ENCODE measurements at regions not wholly inside any gene's neighbourhood (a gene's known extent, or its start where the extent isn't known, plus 50 kb on each side); places are given as distances from the start of the nearest gene placed in this dataset.

DNA sequence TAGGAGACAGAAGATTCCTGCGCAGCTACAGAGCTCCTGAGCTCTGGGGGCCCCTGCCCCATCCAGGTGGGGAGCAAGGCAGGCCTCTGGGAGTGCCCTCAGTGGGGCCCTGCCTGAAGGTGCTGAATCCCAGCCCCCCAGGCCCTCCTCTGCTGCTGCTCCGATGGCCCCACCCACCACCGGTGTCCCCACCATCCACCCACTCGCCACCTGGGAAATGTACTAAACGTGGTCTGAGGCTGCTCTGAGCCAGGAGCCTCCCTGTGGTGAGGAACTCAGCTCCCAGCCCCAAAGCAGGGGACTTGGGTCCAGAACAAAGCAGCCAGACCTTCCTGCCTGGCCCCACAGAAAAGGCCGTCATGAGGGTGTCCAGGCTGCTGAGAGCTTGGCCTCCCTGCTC lies 289.4 kb downstream of the CTTN start:
- ChIA-PET POLR2A (no interaction called here), CTCF (no interaction called here)
- TF ChIP-seq LEF1 (IDR thresholded peaks at IDR 0.05; ENCODE audit: borderline replicate concordance) (no peak), ARNT (IDR thresholded peaks at IDR 0.05) (no peak), HDGF (IDR thresholded peaks at IDR 0.05; ENCODE audit: borderline replicate concordance) (no peak), FOXA1 (IDR thresholded peaks at IDR 0.05) (no peak), TARDBP (IDR thresholded peaks at IDR 0.05) (no peak), FOXM1 (IDR thresholded peaks at IDR 0.05; ENCODE audit: borderline replicate concordance) (no peak), SUZ12 (IDR thresholded peaks at IDR 0.05) (no peak), SP1 (IDR thresholded peaks at IDR 0.05) (no peak)
- no peak for DNase-seq (ENCODE audit: extremely low spot score)

DNA sequence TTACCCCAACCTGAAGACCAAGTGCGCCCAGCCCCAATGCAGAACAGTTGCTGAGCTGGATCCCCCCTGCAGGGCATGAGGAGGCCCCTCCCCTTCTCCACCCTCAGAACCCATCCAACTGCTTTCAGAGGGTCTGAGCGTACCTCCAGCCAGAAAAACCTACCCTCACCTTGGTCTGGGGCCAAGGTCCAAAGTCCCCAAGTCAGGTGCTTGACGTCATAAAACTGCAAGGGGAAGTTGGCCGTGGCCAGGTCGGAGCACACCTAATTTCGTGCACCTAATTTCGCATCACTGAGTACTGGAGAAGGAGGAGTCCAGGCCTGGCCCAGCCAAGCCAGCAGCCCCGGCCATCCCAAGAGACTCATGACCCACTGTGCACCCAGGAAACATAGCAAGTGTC lies 289.8 kb downstream of the CTTN start:
- no peak for DNase-seq (ENCODE audit: extremely low spot score)

DNA sequence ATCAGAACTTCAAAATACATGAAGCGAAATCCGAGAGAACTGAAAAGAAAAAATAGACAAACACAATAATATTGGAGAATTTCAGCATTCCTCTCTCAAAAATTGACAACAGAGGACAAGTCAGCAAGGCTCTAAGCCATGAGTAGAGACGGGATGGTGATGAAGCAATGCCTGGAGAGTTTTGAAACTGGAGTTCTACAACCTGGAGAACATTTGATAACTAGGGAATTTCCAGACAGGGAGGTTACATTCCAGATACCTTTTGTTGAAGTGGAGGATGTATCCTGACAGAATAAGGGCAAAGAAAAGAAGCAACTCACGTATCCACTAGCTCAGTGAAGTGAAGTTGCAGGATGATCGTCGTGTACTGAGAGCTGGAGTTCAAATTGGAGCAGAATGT lies 291.4 kb downstream of the CTTN start:
- CTCF ChIA-PET: no interaction called here
- TF ChIP-seq SP1 (IDR thresholded peaks at IDR 0.05) (no peak), ARNT (IDR thresholded peaks at IDR 0.05) (no peak), SUZ12 (IDR thresholded peaks at IDR 0.05) (no peak), NFRKB (IDR thresholded peaks at IDR 0.05) (no peak), LEF1 (IDR thresholded peaks at IDR 0.05; ENCODE audit: borderline replicate concordance) (no peak), ZNF384 (IDR thresholded peaks at IDR 0.05) (no peak), L3MBTL2 (conservative IDR thresholded peaks at IDR 0.05) (no peak), HDGF (IDR thresholded peaks at IDR 0.05; ENCODE audit: borderline replicate concordance) (no peak), ELF4 (IDR thresholded peaks at IDR 0.05) (no peak), TARDBP (IDR thresholded peaks at IDR 0.05) (no peak), BHLHE40 (IDR thresholded peaks at IDR 0.05; ENCODE audit: borderline replicate concordance) (no peak), FOXK2 (IDR thresholded peaks at IDR 0.05) (no peak), FOXM1 (IDR thresholded peaks at IDR 0.05; ENCODE audit: borderline replicate concordance) (no peak), FOXA1 (IDR thresholded peaks at IDR 0.05) (no peak)
- TF ChIP-seq, protein P1, sequence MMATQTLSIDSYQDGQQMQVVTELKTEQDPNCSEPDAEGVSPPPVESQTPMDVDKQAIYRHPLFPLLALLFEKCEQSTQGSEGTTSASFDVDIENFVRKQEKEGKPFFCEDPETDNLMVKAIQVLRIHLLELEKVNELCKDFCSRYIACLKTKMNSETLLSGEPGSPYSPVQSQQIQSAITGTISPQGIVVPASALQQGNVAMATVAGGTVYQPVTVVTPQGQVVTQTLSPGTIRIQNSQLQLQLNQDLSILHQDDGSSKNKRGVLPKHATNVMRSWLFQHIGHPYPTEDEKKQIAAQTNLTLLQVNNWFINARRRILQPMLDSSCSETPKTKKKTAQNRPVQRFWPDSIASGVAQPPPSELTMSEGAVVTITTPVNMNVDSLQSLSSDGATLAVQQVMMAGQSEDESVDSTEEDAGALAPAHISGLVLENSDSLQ (IDR thresholded peaks at IDR 0.05): no peak
- no peak for DNase-seq (ENCODE audit: extremely low spot score)
- POLR2A ChIA-PET: no interaction called here

More for the DNA sequence above, 289.8 kb downstream of the CTTN start:
- TF ChIP-seq FOXM1 (IDR thresholded peaks at IDR 0.05; ENCODE audit: borderline replicate concordance): no peak
- TF ChIP-seq ELF4 (IDR thresholded peaks at IDR 0.05): no peak
- POLR2A ChIA-PET: no interaction called here
- CTCF ChIA-PET: no interaction called here

DNA sequence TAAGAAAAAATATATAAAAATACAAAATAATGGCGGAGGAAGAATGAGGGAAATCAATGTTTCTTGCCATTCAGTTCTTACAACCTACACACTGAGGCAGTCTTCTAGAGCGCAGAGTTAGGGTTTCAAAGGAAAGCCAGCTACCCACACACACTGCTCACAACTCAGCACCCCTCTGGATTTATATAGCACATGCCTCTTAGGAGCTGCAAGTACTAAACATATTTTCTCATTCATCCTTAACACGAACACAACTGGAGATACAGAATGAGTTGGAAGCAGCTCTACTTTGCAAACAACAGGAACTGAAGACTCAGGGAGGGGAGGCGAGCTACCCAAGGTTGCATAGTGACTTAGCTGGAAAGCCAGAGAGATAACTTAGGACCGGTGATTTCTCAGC lies 293.8 kb downstream of the CTTN start:
- no peak for DNase-seq (ENCODE audit: extremely low spot score)
- ChIA-PET POLR2A (no interaction called here), CTCF (no interaction called here)
- TF ChIP-seq LEF1 (IDR thresholded peaks at IDR 0.05; ENCODE audit: borderline replicate concordance) (no peak), FOXM1 (IDR thresholded peaks at IDR 0.05; ENCODE audit: borderline replicate concordance) (no peak), FOXK2 (IDR thresholded peaks at IDR 0.05) (no peak), L3MBTL2 (conservative IDR thresholded peaks at IDR 0.05) (no peak), TARDBP (IDR thresholded peaks at IDR 0.05) (no peak), BHLHE40 (IDR thresholded peaks at IDR 0.05; ENCODE audit: borderline replicate concordance) (no peak), SUZ12 (IDR thresholded peaks at IDR 0.05) (no peak), HDGF (IDR thresholded peaks at IDR 0.05; ENCODE audit: borderline replicate concordance) (no peak), ELF4 (IDR thresholded peaks at IDR 0.05) (no peak)
- TF ChIP-seq, protein P1 (IDR thresholded peaks at IDR 0.05): no peak

GRCh38 chr11:70694371-70694770 lies 296.0 kb downstream of the CTTN start:
- CTCF ChIA-PET: no interaction called here

GRCh38 chr11:70695086-70695960 lies 297.0 kb downstream of the CTTN start:
- TF ChIP-seq NFRKB (IDR thresholded peaks at IDR 0.05): no peak
- TF ChIP-seq ARNT (IDR thresholded peaks at IDR 0.05): no peak
- TF ChIP-seq CTBP1 (IDR thresholded peaks at IDR 0.05; ENCODE audit: borderline replicate concordance): no peak
- CTCF ChIA-PET: no interaction called here
- no peak for DNase-seq (ENCODE audit: extremely low spot score)
- POLR2A ChIA-PET: no interaction called here

More at GRCh38 chr11:70694371-70694770, 296.0 kb downstream of the CTTN start:
- DNase-seq (ENCODE audit: extremely low spot score): no peak
- POLR2A ChIA-PET: no interaction called here
- TF ChIP-seq L3MBTL2 (conservative IDR thresholded peaks at IDR 0.05) (no peak), ELF4 (IDR thresholded peaks at IDR 0.05) (no peak), FOXA1 (IDR thresholded peaks at IDR 0.05) (no peak), SUZ12 (IDR thresholded peaks at IDR 0.05) (no peak), ARNT (IDR thresholded peaks at IDR 0.05) (no peak), ZNF384 (IDR thresholded peaks at IDR 0.05) (no peak), CTBP1 (IDR thresholded peaks at IDR 0.05; ENCODE audit: borderline replicate concordance) (no peak), FOXK2 (IDR thresholded peaks at IDR 0.05) (no peak), BHLHE40 (IDR thresholded peaks at IDR 0.05; ENCODE audit: borderline replicate concordance) (no peak), LEF1 (IDR thresholded peaks at IDR 0.05; ENCODE audit: borderline replicate concordance) (no peak), TARDBP (IDR thresholded peaks at IDR 0.05) (no peak), NFRKB (IDR thresholded peaks at IDR 0.05) (no peak), FOXM1 (IDR thresholded peaks at IDR 0.05; ENCODE audit: borderline replicate concordance) (no peak), HDGF (IDR thresholded peaks at IDR 0.05; ENCODE audit: borderline replicate concordance) (no peak), SP1 (IDR thresholded peaks at IDR 0.05) (no peak)
- TF ChIP-seq, protein P1 (IDR thresholded peaks at IDR 0.05): no peak

Measured in HEK293T (cell line).